Fibroblast of lung (primary cell): ENCODE measurements at regions not wholly inside any gene's neighbourhood (a gene's known extent, or its start where the extent isn't known, plus 50 kb on each side); places are given as distances from the start of the nearest gene placed in this dataset.

Source experiments
- CTCF ChIP-seq, 2 donors: IDR thresholded peaks in 1 of 2; conservative IDR thresholded peaks in 1 of 2; 1 replicate in 1 of 2; 2 replicates in 1 of 2; pipeline ENCODE4 v1.5.1; 2011 to 2012; ENCODE audit warnings: low read length in 2 of 2, control low read depth in 1 of 2, inconsistent platforms in 1 of 2, low read depth in 1 of 2, mild to moderate bottlenecking in 1 of 2
- EZH2 ChIP-seq: IDR thresholded peaks from 2 replicates; pipeline ENCODE4 v1.5.1; 2012; ENCODE audit warnings: low read length, control low read depth, mild to moderate bottlenecking; ENCODE audit errors: missing control alignments

GRCh38 chr5:58018016-58018415 is 441.9 kb downstream of the PLK2 start:
- TF ChIP-seq CTCF (conservative IDR thresholded peaks at IDR 0.05 in 1 of 2, IDR thresholded peaks at IDR 0.05 in 1 of 2; ENCODE audit: low read depth in 1 of 2, low read length in 2 of 2), result no peak
- no peak for TF ChIP-seq EZH2
